ENCODE measurements at regions not wholly inside any gene's neighbourhood (a gene's known extent, or its start where the extent isn't known, plus 50 kb on each side); places are given as distances from the start of the nearest gene placed in this dataset.

DNA sequence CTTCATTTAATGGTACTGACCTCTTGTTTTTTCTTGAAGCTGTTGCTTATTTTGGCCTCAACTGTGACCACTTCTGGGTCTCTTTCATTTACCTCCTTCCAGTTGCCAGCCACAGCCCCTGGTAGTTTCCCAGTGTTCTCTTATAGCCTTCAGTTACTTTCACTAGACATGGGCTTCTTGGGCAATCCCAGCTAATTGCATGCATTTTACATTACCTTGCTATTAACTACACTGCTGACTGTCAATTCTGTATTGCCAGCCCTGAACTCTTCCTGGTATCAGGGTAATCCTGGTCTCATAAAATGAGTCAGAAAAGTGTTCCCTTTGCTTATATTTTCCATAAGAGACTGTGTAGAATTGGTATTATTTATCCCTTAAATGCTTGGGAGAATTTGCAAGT is 195.8 kb upstream of the LARGE1 start:
- Histone ChIP-seq H3K27ac (ENCODE audit: low read depth in 2 of 2, low read length in 2 of 2) (peak overlapping the region; percentile 52 to 64), H3K9ac (ENCODE audit: low read depth in 1 of 2, low read length in 2 of 2) (no peak overlapping the region), H3K4me3 (ENCODE audit: low read length in 2 of 2) (peak overlapping the region in 1 of 2 donors; percentile 3), H3K4me1 (ENCODE audit: control insufficient read depth in 2 of 2, insufficient read depth in 2 of 2, low read length in 2 of 2) (peaks cover 5 to 7% of the 10 kb centered on the region in 2 donors), H3K9me3 (ENCODE audit: control insufficient read depth in 2 of 2, low read length in 2 of 2) (peaks cover 0 to 2% of the 10 kb centered on the region in 2 donors), H3K27me3 (ENCODE audit: control insufficient read depth in 2 of 2, insufficient read depth in 2 of 2, low read length in 2 of 2) (no peaks in the 10 kb centered on the region), H3K36me3 (ENCODE audit: control insufficient read depth in 2 of 2, insufficient read depth in 2 of 2, low read length in 2 of 2) (no peaks in the 10 kb centered on the region)

- no peak overlapping the region for H3K9ac ChIP-seq (ENCODE audit: low read depth in 1 of 2, low read length in 2 of 2)
- H3K36me3 ChIP-seq (ENCODE audit: control insufficient read depth in 2 of 2, insufficient read depth in 2 of 2, low read length in 2 of 2): no peaks in the 10 kb centered on the region
- no peak overlapping the region for H3K27ac ChIP-seq (ENCODE audit: low read depth in 2 of 2, low read length in 2 of 2)
- H3K4me1 ChIP-seq (ENCODE audit: control insufficient read depth in 2 of 2, insufficient read depth in 2 of 2, low read length in 2 of 2): no peaks in the 10 kb centered on the region
- H3K9me3 ChIP-seq (ENCODE audit: control insufficient read depth in 2 of 2, low read length in 2 of 2): peaks cover 0 to 2% of the 10 kb centered on the region in 2 donors
- no peak overlapping the region for H3K4me3 ChIP-seq (ENCODE audit: low read length in 2 of 2)
- H3K27me3 ChIP-seq (ENCODE audit: control insufficient read depth in 2 of 2, insufficient read depth in 2 of 2, low read length in 2 of 2): no peaks in the 10 kb centered on the region
Observed at GRCh38 chr22:34122042-34122441, 201.8 kb upstream of the LARGE1 start.

DNA sequence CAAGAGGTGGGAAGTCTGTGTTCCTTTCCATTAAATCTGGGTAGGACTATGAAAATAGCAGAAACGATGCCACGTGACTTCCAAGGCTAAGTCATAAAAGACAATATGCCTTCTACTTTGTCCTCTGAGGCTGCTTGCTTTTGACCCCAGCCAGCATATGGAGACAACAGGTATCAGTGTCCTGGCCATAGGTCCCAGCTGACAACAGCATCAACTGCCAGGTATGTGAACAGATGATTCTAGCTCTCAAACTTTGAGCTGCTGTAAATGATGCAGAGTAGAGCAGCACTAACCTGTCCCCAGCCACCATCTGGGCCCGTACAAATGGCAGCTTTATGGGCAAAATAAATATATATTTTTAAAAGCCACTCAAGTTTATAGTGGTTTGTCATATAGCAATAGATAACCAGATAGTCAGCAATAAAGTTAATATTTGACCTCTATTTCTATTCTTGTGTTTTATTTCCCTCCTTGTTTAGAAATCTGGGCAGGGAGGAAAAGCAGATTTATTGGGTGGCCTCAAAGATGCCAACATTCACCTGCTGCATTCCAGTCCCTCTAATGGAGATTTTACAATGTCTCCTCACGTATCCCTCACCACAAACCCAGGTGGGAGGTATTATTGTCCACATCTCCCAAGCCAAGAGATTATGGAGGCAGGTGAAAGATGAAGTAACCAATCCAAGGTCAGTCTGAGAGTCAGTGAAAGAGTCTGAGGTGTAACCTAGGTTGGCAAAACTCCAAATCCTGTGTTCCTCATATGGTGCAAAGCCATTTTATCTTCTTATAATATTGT is 209.6 kb upstream of the LARGE1 start:
- H3K27me3 ChIP-seq (ENCODE audit: control insufficient read depth in 2 of 2, insufficient read depth in 2 of 2, low read length in 2 of 2): peaks cover 0 to 6% of the 10 kb centered on the region in 2 donors
- H3K36me3 ChIP-seq (ENCODE audit: control insufficient read depth in 2 of 2, insufficient read depth in 2 of 2, low read length in 2 of 2): no peaks in the 10 kb centered on the region
- peaks cover 5 to 8% of the 10 kb centered on the region in 2 donors for H3K4me1 ChIP-seq (ENCODE audit: control insufficient read depth in 2 of 2, insufficient read depth in 2 of 2, low read length in 2 of 2)
- peak overlapping the region; percentile 4 to 61 for H3K27ac ChIP-seq (ENCODE audit: low read depth in 2 of 2, low read length in 2 of 2)
- no peak overlapping the region for H3K9ac ChIP-seq (ENCODE audit: low read depth in 1 of 2, low read length in 2 of 2)
- H3K9me3 ChIP-seq (ENCODE audit: control insufficient read depth in 2 of 2, low read length in 2 of 2): no peaks in the 10 kb centered on the region
- H3K4me3 ChIP-seq (ENCODE audit: low read length in 2 of 2): no peak overlapping the region

DNA sequence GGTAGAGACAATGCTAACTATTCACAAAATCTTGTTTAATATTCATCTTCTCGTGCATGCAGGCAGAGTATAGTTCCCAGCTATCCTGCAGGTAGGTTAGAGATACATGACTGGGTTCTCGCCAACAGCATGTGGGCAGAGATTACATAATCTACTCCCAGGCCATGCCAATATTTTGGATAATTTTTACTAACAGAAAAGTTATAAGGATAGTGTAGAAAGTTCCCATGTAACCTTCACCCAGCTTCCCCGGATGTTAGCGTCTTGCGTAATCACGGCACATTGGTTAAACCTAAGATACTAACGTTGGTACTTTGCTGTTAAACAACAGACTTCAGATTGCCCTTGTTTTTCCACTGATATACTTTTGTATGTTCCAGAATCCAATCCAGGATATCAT is 215.5 kb upstream of the LARGE1 start:
- Histone ChIP-seq H3K4me3 (ENCODE audit: low read length in 2 of 2) (no peak overlapping the region), H3K9me3 (ENCODE audit: control insufficient read depth in 2 of 2, low read length in 2 of 2) (no peaks in the 10 kb centered on the region), H3K36me3 (ENCODE audit: control insufficient read depth in 2 of 2, insufficient read depth in 2 of 2, low read length in 2 of 2) (no peaks in the 10 kb centered on the region), H3K27me3 (ENCODE audit: control insufficient read depth in 2 of 2, insufficient read depth in 2 of 2, low read length in 2 of 2) (no peaks in the 10 kb centered on the region), H3K9ac (ENCODE audit: low read depth in 1 of 2, low read length in 2 of 2) (no peak overlapping the region), H3K27ac (ENCODE audit: low read depth in 2 of 2, low read length in 2 of 2) (no peak overlapping the region), H3K4me1 (ENCODE audit: control insufficient read depth in 2 of 2, insufficient read depth in 2 of 2, low read length in 2 of 2) (no peaks in the 10 kb centered on the region)

- Histone ChIP-seq H3K27ac (ENCODE audit: low read depth in 2 of 2, low read length in 2 of 2) (no peak overlapping the region), H3K4me3 (ENCODE audit: low read length in 2 of 2) (no peak overlapping the region), H3K9ac (ENCODE audit: low read depth in 1 of 2, low read length in 2 of 2) (no peak overlapping the region), H3K9me3 (ENCODE audit: control insufficient read depth in 2 of 2, low read length in 2 of 2) (peaks cover 0 to under 1% of the 10 kb centered on the region in 2 donors), H3K27me3 (ENCODE audit: control insufficient read depth in 2 of 2, insufficient read depth in 2 of 2, low read length in 2 of 2) (no peaks in the 10 kb centered on the region), H3K4me1 (ENCODE audit: control insufficient read depth in 2 of 2, insufficient read depth in 2 of 2, low read length in 2 of 2) (no peaks in the 10 kb centered on the region), H3K36me3 (ENCODE audit: control insufficient read depth in 2 of 2, insufficient read depth in 2 of 2, low read length in 2 of 2) (no peaks in the 10 kb centered on the region)
Observed at GRCh38 chr22:34150023-34150422, 229.7 kb upstream of the LARGE1 start.

- Histone ChIP-seq H3K36me3 (ENCODE audit: control insufficient read depth in 2 of 2, insufficient read depth in 2 of 2, low read length in 2 of 2) (no peaks in the 10 kb centered on the region), H3K4me3 (ENCODE audit: low read length in 2 of 2) (no peak overlapping the region), H3K9me3 (ENCODE audit: control insufficient read depth in 2 of 2, low read length in 2 of 2) (no peaks in the 10 kb centered on the region), H3K27ac (ENCODE audit: low read depth in 2 of 2, low read length in 2 of 2) (no peak overlapping the region), H3K27me3 (ENCODE audit: control insufficient read depth in 2 of 2, insufficient read depth in 2 of 2, low read length in 2 of 2) (no peaks in the 10 kb centered on the region), H3K9ac (ENCODE audit: low read depth in 1 of 2, low read length in 2 of 2) (no peak overlapping the region), H3K4me1 (ENCODE audit: control insufficient read depth in 2 of 2, insufficient read depth in 2 of 2, low read length in 2 of 2) (no peaks in the 10 kb centered on the region)
Observed at GRCh38 chr22:34159491-34159890, 239.2 kb upstream of the LARGE1 start.

DNA sequence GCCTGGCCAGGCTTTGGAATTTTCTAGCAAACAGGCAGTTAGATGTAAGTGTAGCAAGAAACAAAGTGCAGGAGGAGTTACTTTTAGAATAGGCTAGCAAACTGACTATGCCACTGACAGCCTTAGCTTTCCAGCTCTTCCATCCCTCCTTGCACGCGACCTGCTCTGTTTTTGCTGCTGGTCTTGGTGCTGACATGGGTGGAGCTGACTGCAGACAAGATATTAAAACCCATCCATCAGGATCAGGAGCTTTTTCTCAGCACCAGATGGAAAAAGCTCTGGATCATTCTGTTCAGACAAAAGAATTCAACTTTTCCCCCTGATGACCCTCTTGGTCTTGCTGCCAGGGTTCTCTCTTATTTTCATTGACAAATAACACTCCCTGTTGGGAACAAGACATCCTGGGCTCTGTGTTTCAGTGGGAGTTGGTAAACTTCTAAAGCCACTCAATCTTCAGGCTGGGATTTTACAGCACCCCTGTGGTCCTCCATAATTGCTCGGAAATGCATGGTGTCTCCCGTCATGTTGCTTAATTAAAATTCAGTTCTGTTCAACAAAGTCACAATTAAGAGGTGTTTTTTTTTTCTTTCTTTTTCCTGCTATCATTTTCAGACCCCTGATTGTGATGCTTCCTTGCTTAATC is 240.0 kb upstream of the LARGE1 start:
- no peak overlapping the region for H3K9ac ChIP-seq (ENCODE audit: low read depth in 1 of 2, low read length in 2 of 2)
- H3K4me1 ChIP-seq (ENCODE audit: control insufficient read depth in 2 of 2, insufficient read depth in 2 of 2, low read length in 2 of 2): no peaks in the 10 kb centered on the region
- no peak overlapping the region for H3K4me3 ChIP-seq (ENCODE audit: low read length in 2 of 2)
- no peaks in the 10 kb centered on the region for H3K27me3 ChIP-seq (ENCODE audit: control insufficient read depth in 2 of 2, insufficient read depth in 2 of 2, low read length in 2 of 2)
- no peaks in the 10 kb centered on the region for H3K36me3 ChIP-seq (ENCODE audit: control insufficient read depth in 2 of 2, insufficient read depth in 2 of 2, low read length in 2 of 2)
- H3K9me3 ChIP-seq (ENCODE audit: control insufficient read depth in 2 of 2, low read length in 2 of 2): no peaks in the 10 kb centered on the region
- H3K27ac ChIP-seq (ENCODE audit: low read depth in 2 of 2, low read length in 2 of 2): no peak overlapping the region

DNA sequence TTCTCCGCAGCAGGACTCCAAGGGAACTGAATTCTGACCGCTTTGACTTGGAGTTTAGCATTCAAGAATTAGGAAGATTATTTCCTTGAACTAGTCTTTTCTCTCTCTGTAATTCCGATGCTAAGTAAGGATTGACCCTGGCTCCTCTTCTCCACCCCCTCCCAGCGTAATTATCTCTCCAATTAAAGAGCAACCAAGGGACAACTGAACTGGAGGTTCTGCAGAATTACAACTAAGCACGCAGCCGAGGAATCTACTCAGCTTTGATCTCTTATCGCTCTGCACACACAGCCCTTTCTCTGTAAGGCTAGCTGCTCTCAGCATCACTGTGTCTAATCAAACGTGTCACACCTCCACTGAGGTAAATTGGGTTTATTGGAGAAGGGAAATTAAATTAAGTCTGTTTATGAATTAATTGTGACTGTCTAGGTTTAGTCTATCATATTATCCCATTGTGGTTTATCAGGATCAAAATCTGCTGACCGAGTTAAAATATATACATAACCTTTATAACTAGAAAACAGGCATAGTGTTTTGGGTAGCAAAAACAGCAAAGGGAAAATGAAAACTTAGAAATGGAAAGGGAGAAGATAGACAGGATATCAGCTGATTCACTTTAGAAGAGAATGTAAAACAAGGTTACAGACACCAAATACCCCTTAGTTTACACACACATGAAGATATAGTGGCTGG is 241.3 kb upstream of the LARGE1 start:
- Histone ChIP-seq H3K27me3 (ENCODE audit: control insufficient read depth in 2 of 2, insufficient read depth in 2 of 2, low read length in 2 of 2) (no peaks in the 10 kb centered on the region), H3K27ac (ENCODE audit: low read depth in 2 of 2, low read length in 2 of 2) (no peak overlapping the region), H3K4me1 (ENCODE audit: control insufficient read depth in 2 of 2, insufficient read depth in 2 of 2, low read length in 2 of 2) (no peaks in the 10 kb centered on the region), H3K9me3 (ENCODE audit: control insufficient read depth in 2 of 2, low read length in 2 of 2) (no peaks in the 10 kb centered on the region), H3K9ac (ENCODE audit: low read depth in 1 of 2, low read length in 2 of 2) (no peak overlapping the region), H3K4me3 (ENCODE audit: low read length in 2 of 2) (no peak overlapping the region), H3K36me3 (ENCODE audit: control insufficient read depth in 2 of 2, insufficient read depth in 2 of 2, low read length in 2 of 2) (no peaks in the 10 kb centered on the region)

DNA sequence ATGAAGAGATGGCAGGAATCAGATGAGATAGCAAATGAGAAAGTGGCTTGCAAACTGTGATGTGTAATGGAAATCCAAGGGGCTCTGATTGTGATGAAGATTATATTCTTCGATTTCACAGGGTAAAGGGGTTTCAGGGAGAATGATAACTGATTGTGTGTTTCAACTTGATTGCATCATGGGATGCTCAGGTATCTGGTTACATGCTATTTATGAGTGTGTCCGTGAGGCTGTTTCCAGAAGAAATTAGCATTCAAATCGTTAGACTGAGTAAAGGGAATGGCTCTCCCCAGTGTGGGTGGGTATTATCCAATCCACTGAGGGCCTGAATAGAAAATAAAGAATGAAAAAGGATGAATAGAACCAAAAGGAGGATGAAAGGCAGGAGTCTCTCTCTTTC is 278.7 kb upstream of the LARGE1 start:
- no peaks in the 10 kb centered on the region for H3K4me1 ChIP-seq (ENCODE audit: control insufficient read depth in 2 of 2, insufficient read depth in 2 of 2, low read length in 2 of 2)
- H3K27me3 ChIP-seq (ENCODE audit: control insufficient read depth in 2 of 2, insufficient read depth in 2 of 2, low read length in 2 of 2): no peaks in the 10 kb centered on the region
- H3K4me3 ChIP-seq (ENCODE audit: low read length in 2 of 2): no peak overlapping the region
- H3K9me3 ChIP-seq (ENCODE audit: control insufficient read depth in 2 of 2, low read length in 2 of 2): no peaks in the 10 kb centered on the region
- H3K27ac ChIP-seq (ENCODE audit: low read depth in 2 of 2, low read length in 2 of 2): no peak overlapping the region
- no peaks in the 10 kb centered on the region for H3K36me3 ChIP-seq (ENCODE audit: control insufficient read depth in 2 of 2, insufficient read depth in 2 of 2, low read length in 2 of 2)
- no peak overlapping the region for H3K9ac ChIP-seq (ENCODE audit: low read depth in 1 of 2, low read length in 2 of 2)

GRCh38 chr22:34210301-34210700 is 290.0 kb upstream of the LARGE1 start:
- H3K27ac ChIP-seq (ENCODE audit: low read depth in 2 of 2, low read length in 2 of 2): no peak overlapping the region
- H3K4me1 ChIP-seq (ENCODE audit: control insufficient read depth in 2 of 2, insufficient read depth in 2 of 2, low read length in 2 of 2): no peaks in the 10 kb centered on the region
- no peak overlapping the region for H3K4me3 ChIP-seq (ENCODE audit: low read length in 2 of 2)
- H3K36me3 ChIP-seq (ENCODE audit: control insufficient read depth in 2 of 2, insufficient read depth in 2 of 2, low read length in 2 of 2): no peaks in the 10 kb centered on the region
- peaks cover 0 to 3% of the 10 kb centered on the region in 2 donors for H3K9me3 ChIP-seq (ENCODE audit: control insufficient read depth in 2 of 2, low read length in 2 of 2)
- H3K27me3 ChIP-seq (ENCODE audit: control insufficient read depth in 2 of 2, insufficient read depth in 2 of 2, low read length in 2 of 2): no peaks in the 10 kb centered on the region
- H3K9ac ChIP-seq (ENCODE audit: low read depth in 1 of 2, low read length in 2 of 2): no peak overlapping the region

Data from mucosa of rectum (tissue), 2 donors.